Endothelial cell of hepatic sinusoid (primary cell): ENCODE measurements at regions not wholly inside any gene's neighbourhood (a gene's known extent, or its start where the extent isn't known, plus 50 kb on each side); places are given as distances from the start of the nearest gene placed in this dataset.

Experiments
- in situ Hi-C: cut with HindIII; loops from 2 replicates; pipeline ENCODE4 v1.10.0; 2017; ENCODE audit warnings: low sequenced_read_pairs

DNA sequence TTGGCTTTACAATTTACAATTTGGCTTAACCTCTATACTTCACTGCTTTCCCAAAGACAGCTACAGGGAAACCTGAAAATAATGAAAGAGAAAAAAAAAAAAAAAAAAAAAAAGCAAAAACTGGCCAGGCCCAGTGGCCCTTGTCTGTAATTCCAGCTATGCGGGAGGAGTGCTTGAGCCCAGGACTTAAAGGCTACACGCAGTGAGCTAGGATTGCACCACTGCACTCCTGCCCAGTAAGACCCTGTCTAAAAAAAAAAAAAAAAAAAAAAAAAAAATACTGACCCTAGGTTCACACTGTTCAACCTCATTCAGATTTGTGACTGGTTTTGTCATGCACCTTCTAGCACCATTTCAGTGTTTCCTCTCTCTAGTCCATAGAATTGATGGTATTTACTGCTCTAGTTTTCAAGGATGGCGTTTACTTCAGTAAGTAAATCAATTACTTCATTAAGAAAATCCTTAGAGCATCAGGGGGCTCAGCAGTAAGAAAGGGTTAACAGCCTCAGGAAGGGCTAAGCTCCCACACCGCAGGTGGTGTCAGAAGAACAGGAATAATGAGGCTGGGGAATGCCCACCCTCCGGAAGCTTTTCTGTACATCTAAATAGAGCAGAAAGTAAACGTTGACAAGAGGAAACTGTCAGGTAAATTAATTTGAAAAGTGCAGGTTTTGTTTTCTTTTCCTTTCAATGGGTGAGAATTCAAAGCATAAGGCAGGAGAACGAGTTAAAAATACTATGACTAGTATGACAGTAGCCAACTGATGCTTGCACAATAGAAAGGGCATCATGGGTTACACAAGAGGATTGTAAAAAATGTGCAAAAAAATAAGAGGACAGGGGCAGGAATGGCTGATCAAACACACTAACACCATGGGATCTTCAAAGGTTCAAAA is 115.0 kb upstream of the MDM1 start:
- in situ Hi-C loops, result loop anchor here (5.0 kb wide), 1 partner anchor 105 kb away; no protein-coding TSS in a partner anchor

DNA sequence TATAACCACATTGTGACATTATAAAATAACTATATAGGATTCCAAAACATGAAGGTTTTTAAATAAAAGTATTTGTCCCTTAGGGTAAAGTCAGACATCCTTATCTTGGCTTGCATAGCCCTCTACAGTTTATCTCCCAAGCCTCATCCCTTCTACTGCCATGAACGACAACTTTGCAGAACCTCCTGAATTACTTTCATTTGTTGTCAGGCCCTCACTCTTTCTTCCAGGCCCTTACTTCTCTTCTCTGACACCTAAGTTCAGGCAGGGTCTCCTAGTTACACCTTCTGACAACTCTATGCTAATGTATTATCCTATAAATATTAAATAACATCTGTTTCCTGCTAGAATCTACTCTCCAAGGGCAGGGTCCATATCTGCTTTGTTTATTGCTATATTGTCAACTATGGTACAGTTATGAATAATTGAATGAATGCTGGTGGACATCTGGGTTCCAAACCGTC is 115.7 kb upstream of the MDM1 start:
- in situ Hi-C loops, result loop anchor here (5.0 kb wide), 1 partner anchor 106 kb away; no protein-coding TSS in a partner anchor

DNA sequence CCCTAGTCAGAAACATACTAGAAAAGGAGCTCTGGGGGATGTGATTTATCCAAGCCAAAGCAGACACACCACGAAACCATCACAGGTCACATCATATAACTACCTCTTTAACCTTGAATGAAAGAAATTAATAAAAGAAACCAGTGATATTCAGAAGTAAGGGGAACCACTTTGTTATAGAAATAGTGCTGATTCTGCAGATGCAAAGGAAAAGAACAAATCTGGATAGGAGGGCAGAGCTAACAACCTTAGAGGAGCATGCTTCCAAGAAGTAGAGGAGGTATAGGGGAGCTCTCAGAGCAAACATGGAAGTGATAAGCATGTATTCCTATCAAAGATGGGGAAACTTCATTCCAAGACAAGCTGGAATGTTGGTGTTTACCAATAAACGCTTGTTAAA is 117.0 kb upstream of the MDM1 start:
- in situ Hi-C loops, result loop anchor here (5.0 kb wide), 1 partner anchor 107 kb away; no protein-coding TSS in a partner anchor

DNA sequence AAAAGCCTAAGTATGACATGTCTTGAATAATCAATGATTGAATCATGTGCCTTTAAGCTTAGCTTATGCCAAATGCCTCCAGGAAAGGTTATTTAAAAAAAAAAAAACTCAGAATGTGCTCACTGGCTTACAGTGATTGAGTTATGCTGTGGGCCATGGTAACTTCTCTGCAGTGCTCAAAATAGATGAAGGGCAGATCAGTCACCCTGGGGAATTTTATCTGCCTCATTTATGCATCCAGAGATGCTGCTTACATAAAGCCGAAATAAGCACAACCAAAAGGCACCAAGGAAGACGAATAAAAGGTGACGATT is 118.7 kb upstream of the MDM1 start:
- in situ Hi-C loops, result no loop called here

DNA sequence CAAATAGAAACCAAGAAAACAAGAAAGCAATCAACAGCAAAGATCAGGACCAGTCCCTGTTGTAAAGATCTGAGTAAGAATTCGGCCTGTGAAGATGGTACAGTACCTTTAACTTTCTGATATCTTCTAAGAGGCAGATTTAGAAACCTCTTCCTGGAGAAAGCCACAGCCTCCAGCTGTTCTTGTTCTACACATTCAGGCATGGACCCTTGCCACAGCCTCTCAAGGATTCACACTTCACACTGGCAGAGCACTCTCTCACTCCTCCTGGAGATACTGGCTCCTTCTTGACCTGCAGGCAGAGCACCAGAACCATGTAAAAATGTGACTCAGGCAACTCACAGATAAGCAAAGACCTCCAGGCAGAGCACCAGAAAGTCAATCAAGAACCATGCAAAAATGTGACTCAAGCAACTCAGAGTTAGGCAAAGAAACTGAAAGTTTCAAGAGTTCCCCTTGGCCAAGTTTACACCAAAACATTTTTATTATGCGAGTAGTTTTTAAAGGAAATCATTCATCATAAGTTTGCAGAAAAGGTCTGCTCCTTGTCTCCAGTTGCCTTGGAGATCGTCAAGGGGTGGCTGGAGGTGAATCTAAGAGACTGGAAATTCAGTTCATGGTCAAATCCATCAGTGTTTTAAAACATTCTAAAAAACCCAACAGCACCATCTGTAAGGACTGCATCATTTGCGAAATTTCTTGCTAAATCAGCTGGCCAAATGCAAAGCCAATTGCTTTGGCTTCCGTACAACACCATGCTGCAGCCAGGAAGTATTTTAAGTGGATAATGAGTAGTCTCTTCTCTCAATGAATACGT is 119.3 kb upstream of the MDM1 start:
- in situ Hi-C loops, result no loop called here

DNA sequence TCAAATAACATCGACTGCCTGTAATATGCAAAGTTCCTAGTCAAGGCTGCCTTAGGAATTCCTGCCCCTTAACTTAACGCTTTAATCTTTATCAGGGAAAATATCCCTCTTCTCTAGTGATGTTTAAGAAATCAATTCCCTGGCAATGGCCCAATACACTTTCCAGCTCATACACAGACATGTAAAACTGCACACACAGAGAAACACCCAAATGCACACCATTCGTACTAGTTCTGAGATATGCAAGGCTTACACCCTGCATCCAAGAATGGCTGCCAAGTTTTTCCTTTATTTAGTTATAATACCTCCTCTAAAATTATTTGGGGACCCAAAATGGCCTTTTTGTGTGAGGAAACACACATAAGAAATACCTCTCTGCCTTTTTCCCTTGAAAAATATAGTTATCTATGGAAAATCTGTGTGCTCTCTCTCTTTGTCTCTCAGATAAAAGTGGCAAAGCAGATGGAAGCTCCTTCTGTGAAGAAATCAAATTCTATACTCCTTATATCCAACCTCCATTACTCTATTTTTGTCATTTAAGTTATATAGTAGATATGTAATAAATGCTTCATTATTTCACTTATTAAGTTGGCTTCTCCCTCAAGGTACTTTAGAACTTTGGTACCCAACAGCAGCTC is 120.0 kb upstream of the MDM1 start:
- in situ Hi-C loops, result no loop called here

DNA sequence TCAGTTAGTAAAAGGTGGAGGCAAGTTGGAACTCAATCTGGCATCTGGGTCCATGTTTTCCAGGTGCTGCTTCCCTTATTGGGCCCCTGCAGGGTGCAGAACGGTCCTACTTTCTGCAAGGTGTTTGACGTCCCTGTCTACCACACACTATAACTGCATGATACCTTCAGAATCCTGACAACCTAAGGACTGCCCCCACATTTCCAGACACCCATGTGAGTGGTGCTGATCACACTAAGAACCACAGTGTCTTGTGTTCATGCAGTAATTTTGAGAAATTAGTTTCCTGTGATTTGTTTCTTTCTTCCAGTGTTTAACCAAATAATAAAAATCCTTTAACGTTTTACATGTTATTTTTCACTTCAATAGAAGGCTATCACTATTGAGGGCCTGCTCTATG is 121.1 kb upstream of the MDM1 start:
- in situ Hi-C loops, result no loop called here

DNA sequence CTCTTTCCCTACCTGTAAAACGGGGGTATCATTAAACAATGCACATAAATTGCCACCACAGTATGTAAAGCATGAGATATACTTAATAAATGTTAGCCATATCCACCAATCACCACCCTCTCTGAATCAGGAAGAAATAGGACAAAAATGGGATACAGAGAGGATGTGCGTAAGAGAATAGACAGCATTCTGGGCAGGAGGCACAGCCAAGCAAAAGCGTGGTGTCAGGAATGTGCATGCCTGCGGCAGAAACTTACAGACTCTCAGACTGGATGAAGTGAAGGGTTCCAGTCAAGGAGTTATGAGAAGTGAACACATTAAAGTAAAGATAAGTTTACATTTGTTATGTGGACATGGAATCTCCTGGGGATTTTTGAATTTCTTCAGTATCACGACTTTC is 121.7 kb upstream of the MDM1 start:
- in situ Hi-C loops, result no loop called here

DNA sequence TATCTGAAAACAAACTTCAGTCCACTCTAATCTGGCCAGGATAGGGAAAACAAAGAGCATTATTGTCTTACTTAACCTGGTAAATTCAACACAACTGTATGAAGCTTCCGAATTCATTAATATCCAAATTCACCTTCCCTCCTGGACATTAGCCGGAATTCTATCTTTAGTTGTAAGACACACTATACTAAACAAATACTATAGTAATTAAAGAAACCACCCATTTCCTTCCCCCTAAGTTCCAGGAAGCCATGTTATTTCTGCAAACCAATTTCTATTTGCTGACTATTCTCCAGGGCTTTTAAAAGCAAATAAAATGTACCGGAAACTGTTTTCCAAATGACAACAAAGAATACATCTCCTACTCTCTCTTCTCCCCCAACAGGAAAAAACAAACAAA is 122.7 kb upstream of the MDM1 start:
- in situ Hi-C loops, result no loop called here

DNA sequence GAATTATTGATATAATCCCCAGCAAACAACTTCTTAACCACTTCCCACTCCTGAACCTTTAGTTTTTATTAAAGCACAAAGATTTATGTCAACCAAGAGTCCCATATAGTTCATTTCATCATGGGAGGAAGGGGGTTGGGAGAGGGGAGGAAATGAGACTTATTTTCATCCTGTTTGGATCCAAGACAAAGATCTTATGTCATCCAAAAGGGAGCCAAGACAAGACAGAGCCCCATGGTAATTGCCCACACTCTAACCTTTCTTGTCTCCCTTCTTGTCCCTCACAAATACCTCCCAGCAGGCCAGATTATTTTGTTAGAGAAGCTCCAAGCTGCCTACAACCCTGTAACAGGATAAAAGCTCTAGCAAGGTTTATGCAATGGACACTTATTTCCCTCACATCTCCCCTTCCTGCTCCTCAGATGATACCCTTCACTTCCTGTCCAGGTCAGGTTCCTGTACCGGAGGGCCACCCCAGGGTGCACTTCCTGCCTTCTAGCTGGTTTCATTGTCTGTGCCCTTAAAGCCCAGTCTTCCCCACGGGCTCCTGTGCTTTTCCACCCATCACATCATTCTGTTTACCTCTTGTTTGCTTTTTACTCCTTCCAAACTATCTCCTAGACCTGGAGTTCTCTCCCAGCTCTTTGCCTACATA is 123.7 kb upstream of the MDM1 start:
- in situ Hi-C loops, result no loop called here

DNA sequence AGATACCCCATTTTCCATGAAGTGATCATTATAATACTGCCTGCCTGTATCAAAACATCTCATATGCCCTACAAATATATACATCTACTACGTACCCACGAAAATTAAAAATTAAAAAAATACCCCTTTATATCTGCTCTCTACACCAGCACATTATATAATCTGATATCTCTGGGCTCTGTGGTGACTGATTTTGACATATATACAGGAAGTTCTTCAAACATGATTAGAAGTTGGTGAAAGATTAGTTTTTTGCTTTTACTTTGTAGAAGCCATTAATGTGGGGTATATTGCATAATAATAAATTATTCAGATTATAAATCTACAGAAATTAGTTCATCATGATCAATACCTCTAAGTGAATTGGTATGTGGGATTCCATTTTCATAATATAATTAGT is 126.7 kb upstream of the MDM1 start:
- in situ Hi-C loops, result no loop called here

DNA sequence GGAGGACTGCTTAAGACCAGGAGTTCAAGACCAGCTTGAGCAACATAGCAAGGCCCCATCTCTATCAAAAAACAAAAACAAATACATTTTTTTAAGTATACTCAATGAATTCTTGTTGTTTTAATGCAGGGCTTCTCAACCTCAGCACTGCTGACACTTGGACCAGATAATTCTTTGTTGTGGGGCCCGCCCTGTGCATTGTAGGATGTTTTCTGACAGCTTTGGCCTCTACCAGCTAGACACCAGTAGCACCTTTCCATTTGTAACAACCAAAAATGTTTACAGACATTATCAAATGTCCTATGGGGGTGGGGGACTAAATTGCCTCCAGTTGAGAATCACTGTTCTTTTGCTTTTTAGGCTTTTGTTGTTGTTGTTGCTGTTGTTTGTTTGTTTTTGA is 128.1 kb upstream of the MDM1 start:
- in situ Hi-C loops, result no loop called here

DNA sequence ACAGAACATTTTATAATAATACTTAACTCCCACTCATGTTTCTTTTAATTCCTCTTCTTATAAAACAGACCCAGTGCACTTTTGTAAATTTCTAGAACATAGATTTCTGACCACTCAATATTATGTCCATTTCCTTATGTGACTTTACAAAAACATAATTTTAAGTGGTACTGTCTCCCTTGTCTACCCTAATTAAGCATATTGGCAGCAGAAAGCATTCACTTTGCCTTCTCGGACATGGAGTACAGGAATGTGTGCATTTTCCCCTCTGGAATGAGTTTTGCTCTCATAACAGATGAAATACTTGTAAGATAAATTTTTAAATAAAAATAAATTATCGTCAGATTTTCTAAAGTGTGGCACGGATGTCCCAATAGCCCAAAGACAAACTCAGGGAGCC is 129.5 kb upstream of the MDM1 start:
- in situ Hi-C loops, result no loop called here

DNA sequence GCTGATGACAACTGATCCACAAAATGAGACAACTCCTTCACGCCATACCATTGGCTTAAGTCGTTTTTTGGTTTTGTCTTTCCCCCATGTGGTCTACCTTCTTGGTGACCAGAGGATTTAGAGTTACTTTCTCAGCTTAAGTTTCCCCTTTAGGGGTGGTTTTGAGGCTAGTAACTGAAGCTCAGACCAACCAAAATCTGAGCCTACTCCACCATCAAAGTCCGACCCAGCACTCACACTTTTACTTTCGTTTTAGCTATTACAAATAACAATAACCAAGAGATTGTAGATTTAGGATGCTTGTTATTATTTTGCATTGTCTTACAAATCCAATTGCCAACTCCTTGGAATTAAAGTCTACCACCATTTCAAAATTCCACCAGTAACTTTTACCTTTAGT is 130.6 kb upstream of the MDM1 start:
- in situ Hi-C loops, result no loop called here

DNA sequence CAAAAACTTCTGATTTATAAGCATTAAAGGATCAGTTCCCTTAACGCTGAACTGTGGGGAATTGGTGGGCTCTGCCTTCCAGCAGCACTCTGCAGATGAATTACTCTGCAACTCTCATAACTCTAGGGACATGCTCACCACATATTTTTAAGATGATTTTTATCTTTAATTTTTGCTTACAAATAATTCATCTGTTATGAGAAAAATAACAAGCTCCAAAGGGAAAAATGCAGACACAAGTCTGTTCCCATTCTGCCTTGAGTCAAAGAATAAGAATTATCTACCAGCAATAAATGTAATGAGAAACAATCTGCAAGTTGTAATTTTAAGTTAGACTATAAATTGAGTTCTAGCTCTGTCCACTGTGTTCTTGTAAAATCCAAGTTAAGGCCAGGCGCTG is 133.1 kb upstream of the MDM1 start:
- in situ Hi-C loops, result no loop called here

DNA sequence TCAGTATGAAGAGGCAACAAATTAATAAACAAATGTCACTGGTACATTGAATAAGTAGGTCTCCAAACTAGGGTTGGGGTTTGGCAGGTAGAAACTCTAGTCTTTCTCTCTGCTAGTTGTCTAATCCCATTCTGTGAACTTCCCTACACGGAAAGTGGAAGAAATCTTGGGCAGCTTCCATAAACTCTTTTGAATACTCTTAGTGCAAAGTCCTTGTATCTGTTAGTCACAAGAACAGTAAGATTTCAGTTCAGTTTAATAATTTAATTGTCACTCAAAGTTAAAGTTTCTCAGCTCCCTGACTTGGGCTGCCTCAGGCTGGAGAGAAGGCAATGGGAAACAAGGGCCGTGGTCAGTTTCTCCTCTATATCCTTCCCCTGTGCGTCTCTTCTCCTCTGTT is 135.4 kb upstream of the MDM1 start:
- in situ Hi-C loops, result no loop called here

DNA sequence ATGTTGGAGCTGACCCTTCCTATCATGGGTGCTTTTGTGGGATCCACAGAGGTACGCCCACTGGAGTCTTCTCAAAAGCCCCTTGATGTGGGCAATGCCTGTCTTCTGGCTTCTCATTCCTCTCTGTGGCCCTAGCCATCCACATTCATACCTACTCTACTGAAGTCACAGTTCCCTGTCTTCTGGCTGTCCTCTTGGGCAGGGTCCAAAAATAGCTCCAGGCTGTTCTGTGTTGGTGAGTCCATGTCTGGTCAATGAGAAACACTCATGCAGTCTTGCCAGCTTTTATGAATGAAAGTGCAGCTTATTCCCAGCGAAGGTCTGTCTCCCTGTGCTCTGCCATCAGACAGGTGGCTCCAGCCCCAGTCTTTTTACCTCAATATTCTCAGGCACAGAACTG is 135.9 kb upstream of the MDM1 start:
- in situ Hi-C loops, result no loop called here

DNA sequence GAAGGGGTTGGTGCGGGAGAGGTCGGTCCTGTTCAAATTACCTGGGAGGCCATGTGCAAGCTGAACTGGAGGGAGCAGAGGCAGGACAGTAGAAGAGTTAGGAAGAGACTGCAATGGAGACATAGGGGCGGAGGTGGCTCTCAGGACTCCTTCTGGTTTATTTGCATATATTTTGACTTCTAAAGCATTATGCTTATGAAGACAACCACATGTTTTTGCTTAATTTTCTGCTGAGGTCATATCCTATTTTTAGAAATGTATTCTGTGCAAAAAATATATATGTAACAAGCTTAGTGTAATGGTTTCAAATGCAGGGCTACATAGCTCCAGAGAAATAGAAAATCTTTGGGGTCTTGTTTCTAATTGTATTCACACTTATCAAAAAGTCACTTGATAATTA is 137.0 kb upstream of the MDM1 start:
- in situ Hi-C loops, result no loop called here

DNA sequence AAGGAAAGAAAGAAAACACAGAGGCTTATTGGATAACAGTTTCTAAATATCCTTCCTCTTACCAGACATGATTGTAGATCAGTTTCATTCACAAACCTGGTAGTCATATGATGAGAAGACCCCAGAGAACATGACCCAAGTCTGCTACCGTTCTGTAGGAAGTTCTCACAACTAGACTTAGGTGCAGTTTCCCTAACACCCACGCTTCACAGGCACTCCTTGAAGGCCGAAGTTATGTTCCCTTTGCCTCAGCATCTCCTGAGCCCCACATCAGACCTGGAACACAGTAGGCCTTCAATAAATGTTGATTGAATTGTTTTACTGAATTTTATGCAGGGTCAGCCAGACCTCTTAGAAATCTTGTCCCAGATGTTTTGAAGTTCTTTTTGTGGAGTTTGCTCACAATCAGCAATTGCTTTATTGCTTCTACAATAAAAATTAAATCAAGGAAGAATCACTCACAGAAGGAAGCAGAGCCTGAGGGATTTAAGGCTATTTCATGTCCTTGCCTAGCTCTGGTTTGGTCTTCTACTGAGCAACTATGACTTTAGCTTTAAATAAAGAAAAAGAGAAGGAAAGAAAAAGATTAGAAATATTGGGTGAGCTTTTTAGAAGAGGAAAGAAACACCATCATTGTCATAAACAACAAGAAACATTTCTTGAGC is 138.6 kb upstream of the MDM1 start:
- in situ Hi-C loops, result no loop called here

DNA sequence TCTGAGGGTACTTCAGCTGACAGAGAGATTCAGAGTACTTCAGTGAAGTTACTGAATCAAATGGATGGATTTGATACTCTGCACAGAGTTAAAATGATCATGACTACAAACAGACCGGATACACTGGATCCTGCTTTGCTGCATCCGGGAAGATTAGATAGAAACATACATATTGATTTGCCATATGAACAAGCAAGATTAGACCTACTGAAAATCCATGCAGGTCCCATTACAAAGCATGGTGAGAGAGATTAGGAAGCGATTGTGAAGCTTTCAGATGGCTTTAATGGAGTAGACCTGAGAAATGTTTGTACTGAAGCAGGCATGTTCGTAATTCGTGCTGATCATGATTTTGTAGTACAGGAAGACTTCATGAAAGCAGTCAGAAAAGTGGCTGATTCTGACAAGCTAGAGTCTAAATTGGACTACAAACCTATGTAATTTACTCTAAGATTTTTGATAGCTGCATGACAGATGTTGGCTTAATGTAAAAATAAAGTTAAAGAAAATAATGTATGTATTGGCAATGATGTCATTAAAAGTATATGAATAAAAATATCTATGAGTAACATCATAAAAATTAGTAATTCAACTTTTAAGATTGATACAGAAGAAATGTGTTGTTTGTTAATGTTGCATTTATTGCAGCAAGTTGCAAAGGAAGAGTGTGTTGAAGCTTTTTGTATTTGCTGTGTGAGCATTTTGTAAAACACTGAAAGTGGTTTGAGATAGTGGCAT is 136.1 kb upstream of the RAP1B start:
- in situ Hi-C loops, result loop anchor here (5.0 kb wide), 1 partner anchor 47 kb away; no protein-coding TSS in a partner anchor
